GM12878 (cell line): ENCODE measurements at regions not wholly inside any gene's neighbourhood (a gene's known extent, or its start where the extent isn't known, plus 50 kb on each side); places are given as distances from the start of the nearest gene placed in this dataset.

Source experiments
- ATAC-seq: fragments of 200-7000 bp; cut with Tn5 transposase; 3 replicates; pipeline ENCODE4 v1.9.1; 2020; ENCODE audit warnings: mild to moderate bottlenecking, moderate library complexity
- BruUV-seq: library from RNA; stranded (reverse); fragments of 400-500 nt; replicated peaks from 2 replicates; lab custom pipeline; 2021; lab: Mats Ljungman, UMichigan
- CTCF ChIA-PET: fragments of 300-600 bp; sonication (Branson Sonifier 250); formaldehyde crosslinking; extraction: SDS; loops from one replicate; lab custom pipeline; 2021; ENCODE audit warnings: inconsistent platforms; lab: Yijun Ruan, JAX
- POLR2A ChIA-PET: fragments of 350-600 bp; formaldehyde crosslinking; extraction: SDS; loops from one replicate; lab custom pipeline; 2021; ENCODE audit warnings: inconsistent platforms; lab: Charles Lee
- RAD21 ChIA-PET: fragments of 300-600 bp; sonication (Branson Sonifier 250); formaldehyde crosslinking; loops from one replicate; lab custom pipeline; 2023; ENCODE audit warnings: antibody characterized with exemption; ENCODE audit not compliant: unreplicated experiment; lab: Charles Lee
- SMC1A ChIA-PET: fragments of 300-600 bp; sonication (Branson Sonifier 250); formaldehyde crosslinking; loops from one replicate; lab custom pipeline; 2023; ENCODE audit not compliant: unreplicated experiment, uncharacterized antibody; lab: Charles Lee
- DNase-seq: peaks from one replicate; pipeline ENCODE4 v3.0.0-alpha.2; 2011; ENCODE audit warnings: low read depth, low spot score
- FAIRE-seq: peaks from 3 replicates; lab custom pipeline; 2011; peaks lifted over from hg19 to GRCh38; lab: Jason Lieb, UNC
- H2AFZ ChIP-seq: 2 replicates; pipeline ENCODE4 v1.6.0; 2011; ENCODE audit warnings: low read depth, low read length, control low read depth; ENCODE audit not compliant: control insufficient read depth
- H3K27ac ChIP-seq: 2 replicates; pipeline ENCODE4 v1.5.1; 2011; ENCODE audit warnings: control low read depth; ENCODE audit not compliant: control insufficient read depth, insufficient read depth
- H3K27me3 ChIP-seq, 2 experiments: replicated peaks in 1 of 2; 2 replicates each; pipeline versions ENCODE4 v1.6.0 to v1.6.1; 2011; ENCODE audit warnings: low read length in 1 of 2; ENCODE audit not compliant: control insufficient read depth in 2 of 2, insufficient read depth in 2 of 2
- H3K36me3 ChIP-seq, 2 experiments: 2 replicates each; pipeline ENCODE4 v1.5.1; 2011; ENCODE audit warnings: low read length in 1 of 2; ENCODE audit not compliant: control insufficient read depth in 2 of 2, insufficient read depth in 2 of 2
- H3K4me1 ChIP-seq: 2 replicates; pipeline ENCODE4 v1.6.1; 2011; ENCODE audit warnings: mild to moderate bottlenecking, low read length, moderate library complexity, mixed read lengths; ENCODE audit not compliant: control insufficient read depth, insufficient read depth
- H3K4me2 ChIP-seq: 2 replicates; pipeline ENCODE4 v1.6.0; 2011; ENCODE audit warnings: control low read depth; ENCODE audit not compliant: control insufficient read depth, insufficient read depth
- H3K4me3 ChIP-seq: fragments of 200-600 bp; sonication (generic); 2 replicates; pipeline ENCODE4 v1.5.1; 2016
- H3K79me2 ChIP-seq: 2 replicates; pipeline ENCODE4 v1.6.0; 2011; ENCODE audit warnings: low read length; ENCODE audit not compliant: control insufficient read depth, insufficient read depth
- H3K9ac ChIP-seq: 2 replicates; pipeline ENCODE4 v1.8.0; 2011; ENCODE audit warnings: low read length, control low read depth, mixed read lengths; ENCODE audit not compliant: control insufficient read depth, insufficient read depth
- H3K9me3 ChIP-seq: replicated peaks from 3 replicates; pipeline ENCODE4 v1.5.1; 2011; ENCODE audit warnings: mild to moderate bottlenecking, low read length; ENCODE audit not compliant: control insufficient read depth, insufficient read depth
- H4K20me1 ChIP-seq: 2 replicates; pipeline ENCODE4 v1.6.0; 2011; ENCODE audit not compliant: control insufficient read depth, insufficient read depth
- ATF3 ChIP-seq: IDR thresholded peaks from 2 replicates; pipeline ENCODE4 v1.6.1; 2011; ENCODE audit warnings: low read depth, mild to moderate bottlenecking, low read length, moderate library complexity, borderline replicate concordance; ENCODE audit errors: extremely low read depth
- CUX1 ChIP-seq: IDR thresholded peaks from 2 replicates; pipeline ENCODE4 v1.6.1; 2012; ENCODE audit warnings: improper control_type of control experiment, low read depth, low read length; ENCODE audit not compliant: insufficient replicate concordance
- IKZF2 ChIP-seq, 2 experiments: fragments of 450-650 bp; IDR thresholded peaks; 2 replicates each; pipeline ENCODE4 v1.6.1; 2017; ENCODE audit warnings: mild to moderate bottlenecking in 2 of 2, moderate library complexity in 2 of 2
- LARP7 ChIP-seq: fragments of 450-650 bp; IDR thresholded peaks from 2 replicates; pipeline ENCODE4 v1.6.1; 2017; ENCODE audit warnings: mild to moderate bottlenecking
- MTA2 ChIP-seq: fragments of 450-650 bp; IDR thresholded peaks from 2 replicates; pipeline ENCODE4 v1.6.1; 2016; ENCODE audit warnings: low read depth, mild to moderate bottlenecking, moderate library complexity
- NFXL1 ChIP-seq: fragments of 450-650 bp; IDR thresholded peaks from 2 replicates; pipeline ENCODE4 v1.6.1; 2017; ENCODE audit warnings: antibody characterized with exemption, mild to moderate bottlenecking, borderline replicate concordance
- POU2F2 ChIP-seq: IDR thresholded peaks from 3 replicates; pipeline ENCODE4 v1.6.1; 2011; ENCODE audit warnings: low read depth, mild to moderate bottlenecking, low read length, borderline replicate concordance
- TCF3 ChIP-seq: IDR thresholded peaks from 2 replicates; pipeline ENCODE4 v1.6.1; 2012; ENCODE audit warnings: low read depth, mild to moderate bottlenecking, low read length, borderline replicate concordance; ENCODE audit not compliant: insufficient read depth
- ZNF592 ChIP-seq: fragments of 450-650 bp; IDR thresholded peaks from 2 replicates; pipeline ENCODE4 v1.6.1; 2017; ENCODE audit warnings: mild to moderate bottlenecking, moderate library complexity
- WGBS: methylation state at CpG from one replicate; pipeline ENCODE4 v1.1.6; 2016; ENCODE audit warnings: low lambda C conversion rate; ENCODE audit not compliant: insufficient replicate concordance, insufficient coverage; ENCODE audit errors: missing lambda C conversion rate; 5-methylcytosine and 5-hydroxymethylcytosine counted together
- in situ Hi-C: fragments of 300-500 bp; cut with MboI; formaldehyde crosslinking; loops from 9 replicates; pipeline ENCODE4 v1.14.3; 2018; ENCODE audit warnings: mixed read lengths
- intact Hi-C: fragments of 100-400 bp; cut with micrococcal nuclease; formaldehyde crosslinking; loops from one replicate; pipeline ENCODE4 v1.14.2; 2022; ENCODE audit not compliant: unreplicated experiment

- Histone ChIP-seq H3K4me1 (no peaks in the 10 kb centered on the region), H2AFZ (no peak overlapping the region), H4K20me1 (no peaks in the 10 kb centered on the region), H3K9me3 (no peaks in the 10 kb centered on the region), H3K36me3 (no peaks in the 10 kb centered on the region), H3K4me3 (no peak overlapping the region), H3K27ac (no peak overlapping the region), H3K9ac (no peak overlapping the region), H3K4me2 (no peak overlapping the region), H3K79me2 (no peaks in the 10 kb centered on the region), H3K27me3 (no peaks in the 10 kb centered on the region; a peak in 2 of 4 replicates)
- no TSS peak for BruUV-seq
- FAIRE-seq = no peak
- ChIA-PET RAD21 (no interaction called here), POLR2A (no interaction called here), CTCF (no interaction called here), SMC1A (no interaction called here)
- no peak for ATAC-seq
- in situ Hi-C loops (no loop called here), intact Hi-C loops (no loop called here)
- 69% methylated on average over 3 of the region's 3 CpGs for whole genome bisulfite sequencing
- TF ChIP-seq ZNF592 = no peak
- no peak for TF ChIP-seq POU2F2
- no peak for TF ChIP-seq LARP7
- TF ChIP-seq TCF3 = no peak
- TF ChIP-seq ATF3 = no peak
- TF ChIP-seq CUX1 = no peak
- no peak for TF ChIP-seq IKZF2 (IDR thresholded peaks at IDR 0.05)
- no peak for TF ChIP-seq NFXL1
- TF ChIP-seq MTA2 = no peak
- DNase-seq = no peak
These were observed 251.0 kb upstream of the ZMIZ1 start for GRCh38 chr10:78817804-78818203.
